SK-N-SH (cell line): ENCODE measurements at regions not wholly inside any gene's neighbourhood (a gene's known extent, or its start where the extent isn't known, plus 50 kb on each side); places are given as distances from the start of the nearest gene placed in this dataset.

ENCODE experiments used
- CTCF ChIA-PET: fragments of 300-600, 350-600 bp; formaldehyde crosslinking; extraction: SDS; loops from one replicate; lab custom pipeline; 2021; lab: Yijun Ruan, JAX
- POLR2A ChIA-PET: fragments of 350-600 bp; sonication (Branson Sonifier 250); formaldehyde crosslinking; extraction: SDS; loops from one replicate; lab custom pipeline; 2020; ENCODE audit warnings: antibody characterized with exemption, inconsistent platforms; lab: Yijun Ruan, JAX
- DNase-seq: peaks from one replicate; pipeline ENCODE4 v3.0.0; 2012
- H2AFZ ChIP-seq: fragments of 200-600 bp; sonication (generic); 2 replicates; pipeline ENCODE4 v1.8.1; 2016; ENCODE audit warnings: antibody characterized with exemption, mild to moderate bottlenecking, low read depth
- H3F3A ChIP-seq: fragments of 200-600 bp; sonication (generic); replicated peaks from 2 replicates; pipeline ENCODE3; 2016; ENCODE audit warnings: antibody characterized with exemption, mild to moderate bottlenecking; ENCODE audit not compliant: insufficient read depth
- H3K27ac ChIP-seq, 2 experiments: fragments of 200-500 bp in 1 of 2; fragments of 200-600 bp in 1 of 2; sonication (Bioruptor generic) in 1 of 2; sonication (generic), shearing (Covaris generic) in 1 of 2; 2 replicates each; pipeline versions ENCODE4 v1.5.1 to v1.6.1; 2014 to 2016; ENCODE audit warnings: low read depth in 2 of 2, inconsistent platforms in 1 of 2, low read length in 1 of 2, mild to moderate bottlenecking in 1 of 2, mixed read lengths in 1 of 2
- H3K27me3 ChIP-seq: fragments of 200-600 bp; sonication (generic), shearing (Covaris generic); 2 replicates; pipeline ENCODE4 v1.6.1; 2016; ENCODE audit warnings: mixed run types; ENCODE audit not compliant: insufficient read depth
- H3K36me3 ChIP-seq, 2 experiments: fragments of 200-500 bp in 1 of 2; fragments of 200-600 bp in 1 of 2; sonication (Bioruptor generic) in 1 of 2; sonication (generic) in 1 of 2; replicated peaks in 1 of 2; 2 replicates each; pipeline versions ENCODE3 to v1.5.1; 2014 to 2016; ENCODE audit warnings: low read length in 1 of 2, mild to moderate bottlenecking in 1 of 2; ENCODE audit not compliant: insufficient read depth in 2 of 2, control insufficient read depth in 1 of 2
- H3K4me1 ChIP-seq, 2 experiments: fragments of 200-500 bp in 1 of 2; fragments of 200-600 bp in 1 of 2; sonication (Bioruptor generic) in 1 of 2; sonication (generic), shearing (Covaris generic) in 1 of 2; 2 replicates each; pipeline versions ENCODE4 v1.5.1 to v1.6.1; 2014 to 2016; ENCODE audit warnings: low read depth in 1 of 2, low read length in 1 of 2, mixed run types in 1 of 2; ENCODE audit not compliant: insufficient read depth in 2 of 2, control insufficient read depth in 1 of 2
- H3K4me2 ChIP-seq: fragments of 200-600 bp; sonication (generic), shearing (Covaris generic); 2 replicates; pipeline ENCODE4 v1.6.1; 2017; ENCODE audit warnings: mixed run types
- H3K4me3 ChIP-seq, 2 experiments: fragments of 200-500 bp in 1 of 2; fragments of 200-600 bp in 1 of 2; sonication (Bioruptor generic) in 1 of 2; sonication (generic), shearing (Covaris generic) in 1 of 2; 2 replicates each; pipeline versions ENCODE4 v1.5.1 to v1.8.1; 2014 to 2016; ENCODE audit warnings: low read depth in 2 of 2, inconsistent platforms in 1 of 2, low read length in 1 of 2, mild to moderate bottlenecking in 1 of 2, mixed read lengths in 1 of 2, moderate library complexity in 1 of 2
- H3K79me2 ChIP-seq: fragments of 200-600 bp; sonication (generic); 2 replicates; pipeline ENCODE4 v1.8.1; 2017; ENCODE audit warnings: mild to moderate bottlenecking; ENCODE audit not compliant: insufficient read depth
- H3K9ac ChIP-seq: fragments of 200-600 bp; sonication (generic); 2 replicates; pipeline ENCODE4 v1.6.1; 2017; ENCODE audit warnings: mixed run types
- H3K9me2 ChIP-seq: fragments of 200-600 bp; sonication (generic); 2 replicates; pipeline ENCODE4 v1.6.1; 2017; ENCODE audit warnings: mixed run types
- H3K9me3 ChIP-seq: fragments of 200-600 bp; sonication (generic); 2 replicates; pipeline ENCODE4 v1.6.1; 2017; ENCODE audit warnings: mixed run types, mild to moderate bottlenecking, moderate library complexity
- H4K20me1 ChIP-seq: fragments of 200-600 bp; sonication (generic); 2 replicates; pipeline ENCODE4 v1.6.1; 2017; ENCODE audit warnings: mild to moderate bottlenecking, mixed run types; ENCODE audit not compliant: insufficient read depth
- CHD2 ChIP-seq: fragments of 150-350 bp; IDR thresholded peaks from 2 replicates; pipeline ENCODE4 v1.6.1; 2018; ENCODE audit warnings: low read length; ENCODE audit not compliant: partially characterized antibody
- EP300 ChIP-seq, 2 experiments: IDR thresholded peaks; 2 replicates each; pipeline versions ENCODE4 v1.4.0 to v1.6.1; 2012; ENCODE audit warnings: borderline replicate concordance in 1 of 2, low read depth in 1 of 2, low read length in 1 of 2
- FOSL2 ChIP-seq: IDR thresholded peaks from 2 replicates; pipeline ENCODE4 v1.4.0; 2012; ENCODE audit warnings: low read depth, mild to moderate bottlenecking, moderate library complexity, borderline replicate concordance
- FOXM1 ChIP-seq: IDR thresholded peaks from 2 replicates; pipeline ENCODE4 v1.4.0; 2012; ENCODE audit warnings: low read depth, mild to moderate bottlenecking
- PBX3 ChIP-seq: IDR thresholded peaks from 2 replicates; pipeline ENCODE4; 2012
- RFX5 ChIP-seq: IDR thresholded peaks from 2 replicates; pipeline ENCODE4 v1.6.1; 2012; ENCODE audit warnings: mild to moderate bottlenecking, improper control_type of control experiment, low read length
- RXRA ChIP-seq: IDR thresholded peaks from 2 replicates; pipeline ENCODE4 v1.4.0; 2012; ENCODE audit warnings: low read depth, mild to moderate bottlenecking, borderline replicate concordance
- ZBTB33 ChIP-seq: IDR thresholded peaks from 2 replicates; pipeline ENCODE4 v1.4.0; 2012; ENCODE audit warnings: low read depth, borderline replicate concordance
- WGBS: methylation state at CpG from one replicate; pipeline ENCODE4 v1.1.6; 2017; ENCODE audit warnings: low lambda C conversion rate; 5-methylcytosine and 5-hydroxymethylcytosine counted together
- TF ChIP-seq, protein P1 (sequence below): IDR thresholded peaks from 2 replicates; pipeline ENCODE4 v1.6.1; 2012; ENCODE audit warnings: mild to moderate bottlenecking, low read depth, low read length, moderate library complexity
- TF ChIP-seq, protein P2 (sequence below): IDR thresholded peaks from 2 replicates; pipeline ENCODE4 v1.4.0; 2012; ENCODE audit warnings: low read depth, borderline replicate concordance

- ChIA-PET POLR2A (no interaction called here), CTCF (interaction anchor here (1.3 kb wide), 1 partner anchor 14 kb away, joined by 3 read pairs; no protein-coding TSS in a partner anchor)
- Histone ChIP-seq H3K4me2 (no peak overlapping the region), H3K4me3 (no peak overlapping the region), H3K27ac (no peak overlapping the region), H3F3A (no peaks in the 10 kb centered on the region), H3K9me2 (no peaks in the 10 kb centered on the region), H2AFZ (no peak overlapping the region), H4K20me1 (no peaks in the 10 kb centered on the region), H3K27me3 (0 out of 2 replicates have a peak, but pooled peaks cover 8% of the 10 kb centered on the region), H3K4me1 (no peaks in the 10 kb centered on the region; a peak in 1 of 4 replicates), H3K9ac (no peak overlapping the region), H3K36me3 (no peaks in the 10 kb centered on the region), H3K9me3 (no peaks in the 10 kb centered on the region), H3K79me2 (no peaks in the 10 kb centered on the region)
- TF ChIP-seq RFX5, result no peak
- no peak for TF ChIP-seq FOSL2
- TF ChIP-seq, protein P1, sequence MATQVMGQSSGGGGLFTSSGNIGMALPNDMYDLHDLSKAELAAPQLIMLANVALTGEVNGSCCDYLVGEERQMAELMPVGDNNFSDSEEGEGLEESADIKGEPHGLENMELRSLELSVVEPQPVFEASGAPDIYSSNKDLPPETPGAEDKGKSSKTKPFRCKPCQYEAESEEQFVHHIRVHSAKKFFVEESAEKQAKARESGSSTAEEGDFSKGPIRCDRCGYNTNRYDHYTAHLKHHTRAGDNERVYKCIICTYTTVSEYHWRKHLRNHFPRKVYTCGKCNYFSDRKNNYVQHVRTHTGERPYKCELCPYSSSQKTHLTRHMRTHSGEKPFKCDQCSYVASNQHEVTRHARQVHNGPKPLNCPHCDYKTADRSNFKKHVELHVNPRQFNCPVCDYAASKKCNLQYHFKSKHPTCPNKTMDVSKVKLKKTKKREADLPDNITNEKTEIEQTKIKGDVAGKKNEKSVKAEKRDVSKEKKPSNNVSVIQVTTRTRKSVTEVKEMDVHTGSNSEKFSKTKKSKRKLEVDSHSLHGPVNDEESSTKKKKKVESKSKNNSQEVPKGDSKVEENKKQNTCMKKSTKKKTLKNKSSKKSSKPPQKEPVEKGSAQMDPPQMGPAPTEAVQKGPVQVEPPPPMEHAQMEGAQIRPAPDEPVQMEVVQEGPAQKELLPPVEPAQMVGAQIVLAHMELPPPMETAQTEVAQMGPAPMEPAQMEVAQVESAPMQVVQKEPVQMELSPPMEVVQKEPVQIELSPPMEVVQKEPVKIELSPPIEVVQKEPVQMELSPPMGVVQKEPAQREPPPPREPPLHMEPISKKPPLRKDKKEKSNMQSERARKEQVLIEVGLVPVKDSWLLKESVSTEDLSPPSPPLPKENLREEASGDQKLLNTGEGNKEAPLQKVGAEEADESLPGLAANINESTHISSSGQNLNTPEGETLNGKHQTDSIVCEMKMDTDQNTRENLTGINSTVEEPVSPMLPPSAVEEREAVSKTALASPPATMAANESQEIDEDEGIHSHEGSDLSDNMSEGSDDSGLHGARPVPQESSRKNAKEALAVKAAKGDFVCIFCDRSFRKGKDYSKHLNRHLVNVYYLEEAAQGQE, result no peak
- TF ChIP-seq RXRA, result no peak
- TF ChIP-seq, protein P2, sequence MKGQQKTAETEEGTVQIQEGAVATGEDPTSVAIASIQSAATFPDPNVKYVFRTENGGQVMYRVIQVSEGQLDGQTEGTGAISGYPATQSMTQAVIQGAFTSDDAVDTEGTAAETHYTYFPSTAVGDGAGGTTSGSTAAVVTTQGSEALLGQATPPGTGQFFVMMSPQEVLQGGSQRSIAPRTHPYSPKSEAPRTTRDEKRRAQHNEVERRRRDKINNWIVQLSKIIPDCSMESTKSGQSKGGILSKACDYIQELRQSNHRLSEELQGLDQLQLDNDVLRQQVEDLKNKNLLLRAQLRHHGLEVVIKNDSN, result no peak
- no peak for TF ChIP-seq PBX3
- no peak for TF ChIP-seq ZBTB33
- no peak for TF ChIP-seq EP300 (IDR thresholded peaks at IDR 0.05; ENCODE audit: borderline replicate concordance in 1 of 2, low read depth in 1 of 2, low read length in 1 of 2)
- no peak for TF ChIP-seq CHD2
- TF ChIP-seq FOXM1, result no peak
- WGBS, result 7% methylated on average over 1 of the region's 1 CpG
- no peak for DNase-seq
These were observed 294.8 kb downstream of the MDFIC start for GRCh38 chr7:115216652-115217051.
